ENCODE measurements at regions not wholly inside any gene's neighbourhood (a gene's known extent, or its start where the extent isn't known, plus 50 kb on each side); places are given as distances from the start of the nearest gene placed in this dataset.

DNA sequence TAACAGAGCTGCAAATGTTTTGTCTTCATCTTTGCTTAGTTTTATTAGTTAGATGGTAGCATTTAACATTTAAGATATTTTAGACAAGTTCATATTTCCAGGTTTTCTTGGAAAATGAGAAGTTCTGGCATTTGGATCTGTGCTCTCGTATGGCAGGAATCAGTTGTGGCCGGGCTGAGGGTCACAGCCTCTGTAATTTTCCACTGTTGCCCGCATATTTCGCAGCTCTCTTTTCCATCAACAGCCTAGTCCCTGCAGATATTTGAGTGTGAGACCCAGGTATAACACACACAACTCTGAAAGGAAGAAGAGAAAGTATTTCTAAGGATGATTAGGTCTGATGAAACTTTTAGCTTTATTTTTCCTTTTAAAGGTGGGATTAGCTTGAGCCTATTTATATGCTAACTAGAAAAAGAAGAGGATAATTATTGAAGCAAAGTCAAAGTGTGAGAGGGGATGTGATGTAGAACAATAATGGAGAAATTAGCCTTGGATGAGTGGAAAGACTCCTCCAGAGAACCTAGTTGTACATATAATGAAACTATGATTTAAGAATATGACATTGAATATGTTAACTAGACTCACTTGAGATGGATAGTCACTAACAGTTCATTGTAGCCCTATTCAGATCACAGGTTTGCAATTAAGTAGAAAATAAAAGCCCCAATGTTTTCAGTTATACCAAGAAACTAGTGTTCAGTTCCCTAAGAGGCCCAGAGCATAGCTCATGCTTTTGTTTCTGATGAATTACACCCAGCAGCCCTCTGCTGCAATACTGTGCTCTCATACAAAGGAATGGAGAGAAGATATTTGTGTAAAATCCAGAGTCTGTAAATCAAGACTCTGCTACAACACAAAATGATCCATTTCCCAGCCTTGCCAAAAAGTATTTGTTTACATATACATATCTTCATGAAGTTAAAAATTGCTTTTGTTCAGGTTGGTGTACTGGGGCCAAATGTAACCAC, 158.4 kb downstream of the C12orf50 start:
- Histone ChIP-seq H4K20me1 (ENCODE audit: low read depth) (no peaks in the 10 kb centered on the region), H3K4me1 (peaks cover 17% of the 10 kb centered on the region), H3K9me3 (ENCODE audit: low read depth) (no peaks in the 10 kb centered on the region), H3K4me3 (no peak overlapping the region), H3K27me3 (no peaks in the 10 kb centered on the region), H3K9ac (no peak overlapping the region), H3K4me2 (peak overlapping the region; percentile 56), H2AFZ (replicated peaks) (no peak overlapping the region), H3K27ac (peak overlapping the region; percentile 13), H3F3A (ENCODE audit: low read depth) (no peaks in the 10 kb centered on the region), H3K36me3 (no peaks in the 10 kb centered on the region), H3K79me2 (ENCODE audit: low read depth) (no peaks in the 10 kb centered on the region)
- Mint-ChIP-seq H3K36me3 (no peaks in the 10 kb centered on the region), H3K9me3 (peaks cover 2% of the 10 kb centered on the region), H3K4me3 (no peak overlapping the region), H3K27ac (peak overlapping the region; percentile 61), H3K27me3 (ENCODE audit: insufficient read depth, low read depth) (peaks cover 2% of the 10 kb centered on the region), H3K4me1 (peaks cover 31% of the 10 kb centered on the region)
- TF ChIP-seq EZH2phosphoT487 (IDR thresholded peaks at IDR 0.05) = no peak
- TF ChIP-seq, protein P1, sequence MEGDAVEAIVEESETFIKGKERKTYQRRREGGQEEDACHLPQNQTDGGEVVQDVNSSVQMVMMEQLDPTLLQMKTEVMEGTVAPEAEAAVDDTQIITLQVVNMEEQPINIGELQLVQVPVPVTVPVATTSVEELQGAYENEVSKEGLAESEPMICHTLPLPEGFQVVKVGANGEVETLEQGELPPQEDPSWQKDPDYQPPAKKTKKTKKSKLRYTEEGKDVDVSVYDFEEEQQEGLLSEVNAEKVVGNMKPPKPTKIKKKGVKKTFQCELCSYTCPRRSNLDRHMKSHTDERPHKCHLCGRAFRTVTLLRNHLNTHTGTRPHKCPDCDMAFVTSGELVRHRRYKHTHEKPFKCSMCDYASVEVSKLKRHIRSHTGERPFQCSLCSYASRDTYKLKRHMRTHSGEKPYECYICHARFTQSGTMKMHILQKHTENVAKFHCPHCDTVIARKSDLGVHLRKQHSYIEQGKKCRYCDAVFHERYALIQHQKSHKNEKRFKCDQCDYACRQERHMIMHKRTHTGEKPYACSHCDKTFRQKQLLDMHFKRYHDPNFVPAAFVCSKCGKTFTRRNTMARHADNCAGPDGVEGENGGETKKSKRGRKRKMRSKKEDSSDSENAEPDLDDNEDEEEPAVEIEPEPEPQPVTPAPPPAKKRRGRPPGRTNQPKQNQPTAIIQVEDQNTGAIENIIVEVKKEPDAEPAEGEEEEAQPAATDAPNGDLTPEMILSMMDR (IDR thresholded peaks at IDR 0.05) = no peak
- no peak for TF ChIP-seq EZH2 (IDR thresholded peaks at IDR 0.05)
- peak; percentile 18 for DNase-seq (ENCODE audit: low spot score)

DNA sequence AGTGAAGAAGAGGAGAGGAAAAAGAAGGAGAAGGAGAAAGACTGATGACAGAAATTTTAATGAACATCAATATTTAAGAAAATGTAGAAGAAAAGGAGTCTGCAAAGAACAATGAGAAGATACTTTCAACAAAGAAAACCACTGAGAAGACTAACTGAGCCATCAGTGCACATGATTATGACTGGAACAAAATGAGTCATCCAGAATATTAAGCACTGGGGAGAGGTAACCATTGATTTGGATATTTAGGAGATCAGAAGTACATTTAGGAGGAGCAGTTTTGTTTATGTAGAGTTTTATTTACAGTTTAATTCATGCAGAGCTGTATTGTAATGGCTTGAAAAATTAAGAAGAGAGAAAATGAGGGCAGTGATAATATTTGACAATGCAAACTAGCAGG, 159.1 kb downstream of the C12orf50 start:
- Mint-ChIP-seq H3K9me3 (peaks cover under 1% of the 10 kb centered on the region), H3K4me1 (peaks cover 31% of the 10 kb centered on the region), H3K4me3 (peak overlapping the region; percentile 0), H3K27me3 (ENCODE audit: insufficient read depth, low read depth) (peaks cover 2% of the 10 kb centered on the region), H3K36me3 (no peaks in the 10 kb centered on the region), H3K27ac (peak overlapping the region; percentile 73)
- Histone ChIP-seq H3K4me1 (peaks cover 17% of the 10 kb centered on the region), H3F3A (ENCODE audit: low read depth) (no peaks in the 10 kb centered on the region), H3K9me3 (ENCODE audit: low read depth) (no peaks in the 10 kb centered on the region), H2AFZ (replicated peaks) (no peak overlapping the region), H3K9ac (no peak overlapping the region), H3K27ac (no peak overlapping the region), H3K4me2 (peak overlapping the region; percentile 56), H3K79me2 (ENCODE audit: low read depth) (no peaks in the 10 kb centered on the region), H3K4me3 (no peak overlapping the region), H4K20me1 (ENCODE audit: low read depth) (no peaks in the 10 kb centered on the region), H3K27me3 (no peaks in the 10 kb centered on the region), H3K36me3 (no peaks in the 10 kb centered on the region)
- no peak for DNase-seq (ENCODE audit: low spot score)
- no peak for TF ChIP-seq EZH2phosphoT487 (IDR thresholded peaks at IDR 0.05)
- TF ChIP-seq EZH2 (IDR thresholded peaks at IDR 0.05) = no peak
- TF ChIP-seq, protein P1 (IDR thresholded peaks at IDR 0.05) = no peak

DNA sequence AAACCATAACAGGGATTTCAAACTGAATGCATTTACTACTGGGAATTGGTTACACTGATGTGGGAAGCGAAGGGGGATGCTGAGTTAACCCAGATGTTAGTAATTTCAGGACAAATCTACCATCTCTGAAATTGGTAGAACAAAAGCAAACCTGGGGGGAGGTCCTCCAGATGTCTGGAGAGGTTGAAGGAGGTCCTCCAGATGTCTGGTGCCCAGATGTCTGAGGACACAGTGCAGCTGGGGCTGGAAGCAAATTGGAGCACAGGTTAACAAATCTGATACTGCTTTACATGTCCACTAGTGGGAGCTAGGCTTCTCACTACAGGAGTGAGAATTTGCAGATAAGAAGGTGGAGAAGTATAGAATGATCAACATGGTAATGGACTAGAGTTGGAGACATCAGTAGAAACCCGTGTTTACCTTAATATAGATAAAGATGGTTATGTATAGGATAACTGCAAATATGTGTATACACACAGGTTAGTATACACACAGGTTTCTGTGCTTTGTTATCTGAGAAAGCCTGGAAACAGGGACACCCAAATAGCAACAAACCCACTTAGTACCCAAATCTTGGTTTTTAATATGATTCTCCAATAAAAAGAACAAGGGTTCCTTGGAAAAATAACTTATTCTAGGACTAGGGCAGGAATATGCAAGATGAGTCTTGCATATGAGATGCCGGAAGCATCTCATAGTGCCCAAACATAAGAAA, 162.5 kb downstream of the C12orf50 start:
- Histone ChIP-seq H2AFZ (replicated peaks) (no peak overlapping the region), H3K4me1 (peaks cover 24% of the 10 kb centered on the region), H3K79me2 (ENCODE audit: low read depth) (no peaks in the 10 kb centered on the region), H3K4me2 (no peak overlapping the region), H3K27ac (no peak overlapping the region), H3F3A (ENCODE audit: low read depth) (no peaks in the 10 kb centered on the region), H3K9me3 (ENCODE audit: low read depth) (no peaks in the 10 kb centered on the region), H3K27me3 (no peaks in the 10 kb centered on the region), H4K20me1 (ENCODE audit: low read depth) (no peaks in the 10 kb centered on the region), H3K9ac (no peak overlapping the region), H3K4me3 (no peak overlapping the region), H3K36me3 (no peaks in the 10 kb centered on the region)
- no peak overlapping the region for H3K4me3 Mint-ChIP-seq
- H3K9me3 Mint-ChIP-seq = no peaks in the 10 kb centered on the region
- peak; percentile 2 for DNase-seq (ENCODE audit: low spot score)
- H3K27me3 Mint-ChIP-seq (ENCODE audit: insufficient read depth, low read depth) = peaks cover 2% of the 10 kb centered on the region
- H3K4me1 Mint-ChIP-seq = peaks cover 36% of the 10 kb centered on the region
- TF ChIP-seq, protein P1 (IDR thresholded peaks at IDR 0.05) = peak; percentile 50
- TF ChIP-seq EZH2 (IDR thresholded peaks at IDR 0.05) = no peak
- H3K36me3 Mint-ChIP-seq = no peaks in the 10 kb centered on the region
- H3K27ac Mint-ChIP-seq = no peak overlapping the region
